LNCAP (cell line): ENCODE measurements at regions not wholly inside any gene's neighbourhood (a gene's known extent, or its start where the extent isn't known, plus 50 kb on each side); places are given as distances from the start of the nearest gene placed in this dataset.

Experiments used
- TF ChIP-seq, protein P1 (sequence below): fragments of 450-650 bp; IDR thresholded peaks from 2 replicates; pipeline ENCODE4 v1.5.1; 2017; ENCODE audit warnings: mild to moderate bottlenecking

- TF ChIP-seq, protein P1, sequence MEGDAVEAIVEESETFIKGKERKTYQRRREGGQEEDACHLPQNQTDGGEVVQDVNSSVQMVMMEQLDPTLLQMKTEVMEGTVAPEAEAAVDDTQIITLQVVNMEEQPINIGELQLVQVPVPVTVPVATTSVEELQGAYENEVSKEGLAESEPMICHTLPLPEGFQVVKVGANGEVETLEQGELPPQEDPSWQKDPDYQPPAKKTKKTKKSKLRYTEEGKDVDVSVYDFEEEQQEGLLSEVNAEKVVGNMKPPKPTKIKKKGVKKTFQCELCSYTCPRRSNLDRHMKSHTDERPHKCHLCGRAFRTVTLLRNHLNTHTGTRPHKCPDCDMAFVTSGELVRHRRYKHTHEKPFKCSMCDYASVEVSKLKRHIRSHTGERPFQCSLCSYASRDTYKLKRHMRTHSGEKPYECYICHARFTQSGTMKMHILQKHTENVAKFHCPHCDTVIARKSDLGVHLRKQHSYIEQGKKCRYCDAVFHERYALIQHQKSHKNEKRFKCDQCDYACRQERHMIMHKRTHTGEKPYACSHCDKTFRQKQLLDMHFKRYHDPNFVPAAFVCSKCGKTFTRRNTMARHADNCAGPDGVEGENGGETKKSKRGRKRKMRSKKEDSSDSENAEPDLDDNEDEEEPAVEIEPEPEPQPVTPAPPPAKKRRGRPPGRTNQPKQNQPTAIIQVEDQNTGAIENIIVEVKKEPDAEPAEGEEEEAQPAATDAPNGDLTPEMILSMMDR: no peak
Observed at GRCh38 chr1:221184131-221184794, 305.0 kb downstream of the HLX start.

DNA sequence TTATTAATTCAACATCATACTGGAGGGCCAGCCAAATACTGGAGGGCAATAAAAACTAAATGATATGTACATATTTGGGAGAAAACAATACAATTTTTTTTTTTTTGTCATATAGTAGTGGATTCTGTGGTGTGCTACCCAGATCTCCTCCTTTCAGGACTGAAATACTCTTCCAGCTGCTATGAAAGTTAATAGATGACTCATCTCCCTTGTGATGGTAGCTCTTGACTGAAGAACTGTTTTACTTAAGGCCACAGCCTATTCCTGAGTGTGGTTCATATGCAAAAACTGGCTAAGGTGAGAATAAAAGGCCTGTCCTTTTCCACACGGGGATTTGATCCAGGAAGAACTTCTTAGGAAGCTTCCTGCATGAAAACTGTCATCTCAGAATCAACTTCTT, 307.9 kb downstream of the HLX start:
- TF ChIP-seq, protein P1: no peak

DNA sequence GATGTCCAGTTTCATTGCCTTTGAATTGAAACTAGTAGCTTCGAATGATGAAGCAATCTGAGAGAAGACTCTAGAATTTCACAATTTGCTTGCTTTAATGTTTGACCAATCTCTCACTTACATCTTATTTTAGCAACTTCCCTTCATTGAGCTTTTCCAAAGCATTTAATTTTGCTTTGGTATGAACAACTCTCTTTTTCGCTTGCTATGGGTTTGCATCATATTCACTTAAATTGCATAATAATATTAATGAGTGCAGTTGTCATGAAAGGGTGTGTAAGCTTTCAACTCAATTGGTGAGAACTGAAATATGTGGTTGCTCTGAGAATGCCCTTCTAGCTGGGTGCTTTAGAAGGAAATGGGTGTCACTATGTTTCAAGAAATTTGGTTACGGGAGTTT, 309.2 kb downstream of the HLX start:
- TF ChIP-seq, protein P1: no peak

DNA sequence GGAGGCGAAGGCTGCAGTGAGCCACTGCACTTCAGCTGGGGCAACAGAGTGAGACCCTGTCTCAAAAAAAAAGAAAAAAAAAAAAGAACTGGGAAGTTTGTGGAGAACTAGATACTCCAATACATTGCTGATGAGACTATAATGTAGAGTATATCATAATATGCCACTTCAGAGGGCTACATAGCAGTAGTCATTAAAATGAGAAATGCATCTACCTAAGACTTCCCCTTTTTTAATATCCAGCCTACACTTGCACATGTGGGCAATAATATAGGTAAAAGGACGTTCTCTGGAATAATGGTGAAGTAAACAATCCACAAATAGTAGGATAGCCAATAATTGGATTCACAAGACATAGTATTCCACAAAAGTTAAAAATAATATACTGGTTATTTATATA, 311.0 kb downstream of the HLX start:
- TF ChIP-seq, protein P1: no peak

GRCh38 chr1:221192055-221192454, 312.8 kb downstream of the HLX start:
- TF ChIP-seq, protein P1: no peak

DNA sequence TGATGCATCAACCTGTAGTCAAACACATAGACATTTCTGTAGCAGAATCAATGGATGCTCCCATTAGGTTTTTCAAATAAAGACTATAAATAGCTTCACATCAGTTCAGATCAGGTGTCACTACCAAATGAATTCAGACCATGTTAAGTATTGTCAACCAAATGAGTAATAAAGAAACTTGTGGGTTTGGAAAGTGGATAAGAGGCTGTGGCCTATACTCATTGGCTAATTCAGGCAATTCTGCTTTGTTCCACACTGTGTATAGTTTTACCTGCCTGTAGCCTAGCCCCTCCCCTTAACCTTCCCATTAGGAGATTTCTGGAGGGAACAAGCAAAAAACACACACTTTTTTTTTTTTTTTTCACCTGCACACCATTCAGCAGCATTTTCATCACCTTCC, 321.2 kb downstream of the HLX start:
- TF ChIP-seq, protein P1: no peak

- TF ChIP-seq, protein P1: no peak
Observed at GRCh38 chr1:221201773-221202172, 322.5 kb downstream of the HLX start.
